Stimulated activated CD4-positive, alpha-beta T cell treated with anti-CD3 and anti-CD28 coated beads, Interleukin-1b, Interleukin-23, amount 100 ng/mL, for 24 hours (primary cell): ENCODE measurements at regions not wholly inside any gene's neighbourhood (a gene's known extent, or its start where the extent isn't known, plus 50 kb on each side); places are given as distances from the start of the nearest gene placed in this dataset.

Source experiments
- DNase-seq, 4 experiments: peaks; one replicate each; pipeline ENCODE4 v3.0.0-alpha.2; 2020; ENCODE audit warnings: low read depth in 4 of 4, low spot score in 1 of 4

GRCh38 chr12:123078120-123078465 is 72.8 kb downstream of the PITPNM2 start:
- no peak for DNase-seq

- DNase-seq, result no peak
Observed at GRCh38 chr12:123077298-123078119, 73.4 kb downstream of the PITPNM2 start.

- peak in 3 of 4 experiments; percentile 15 to 48 (median 33) for DNase-seq
Observed at GRCh38 chr12:123076604-123077297, 74.1 kb downstream of the PITPNM2 start.

- peak; percentile 28 to 67 (median 46) for DNase-seq
Observed at GRCh38 chr12:123075646-123076171, 75.2 kb downstream of the PITPNM2 start.

GRCh38 chr12:123075087-123075645 is 75.7 kb downstream of the PITPNM2 start:
- no peak for DNase-seq

GRCh38 chr12:123073962-123074801 is 76.7 kb downstream of the PITPNM2 start:
- DNase-seq, result no peak

- no peak for DNase-seq
Observed at GRCh38 chr12:123073292-123073691, 77.6 kb downstream of the PITPNM2 start.

GRCh38 chr12:123071857-123072256 is 79.0 kb downstream of the PITPNM2 start:
- no peak for DNase-seq

GRCh38 chr12:123071099-123071800 is 79.6 kb downstream of the PITPNM2 start:
- no peak for DNase-seq

GRCh38 chr12:123070267-123071081 is 80.4 kb downstream of the PITPNM2 start:
- DNase-seq, result no peak

GRCh38 chr12:123069436-123070266 is 81.2 kb downstream of the PITPNM2 start:
- no peak for DNase-seq

GRCh38 chr12:123067654-123068053 is 83.2 kb downstream of the PITPNM2 start:
- no peak for DNase-seq

- DNase-seq, result no peak
Observed at GRCh38 chr12:123066384-123066710, 84.5 kb downstream of the PITPNM2 start.

- no peak for DNase-seq
Observed at GRCh38 chr12:123065676-123066383, 85.1 kb downstream of the PITPNM2 start.

GRCh38 chr12:123064885-123065619 is 84.6 kb downstream of the ARL6IP4 start:
- DNase-seq, result no peak

GRCh38 chr12:123064366-123064765 is 83.9 kb downstream of the ARL6IP4 start:
- no peak for DNase-seq

- DNase-seq, result no peak
Observed at GRCh38 chr12:123063535-123063934, 83.1 kb downstream of the ARL6IP4 start.
